ENCODE measurements at regions not wholly inside any gene's neighbourhood (a gene's known extent, or its start where the extent isn't known, plus 50 kb on each side); places are given as distances from the start of the nearest gene placed in this dataset.

DNA sequence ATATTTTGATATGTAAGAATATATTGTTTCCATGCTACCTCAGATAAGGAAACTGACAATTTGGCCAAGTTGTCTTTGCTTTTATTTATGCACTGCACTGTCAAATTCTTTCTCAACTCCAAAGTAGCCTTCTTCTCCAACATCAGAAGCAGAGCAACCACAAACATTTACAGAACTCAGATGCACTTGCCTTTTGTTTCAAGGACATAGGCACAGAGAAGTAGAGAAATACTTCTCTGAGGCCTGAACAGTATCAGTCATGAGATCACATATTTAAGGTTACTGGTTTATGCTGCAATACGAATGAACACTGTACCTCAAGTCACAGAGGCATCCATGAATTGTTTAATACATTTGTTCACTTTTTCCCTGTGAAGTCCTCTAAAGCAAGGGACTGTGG, 606.1 kb upstream of the SLIT2 start:
- no peaks in the 10 kb centered on the region for H3K9me3 ChIP-seq
- no peaks in the 10 kb centered on the region for H3K4me1 ChIP-seq
- WGBS, 2 donors: 81 to 83% methylated on average over 1 of the region's 1 CpG
- H3K36me3 ChIP-seq: no peaks in the 10 kb centered on the region
- DNase-seq (no peak), ATAC-seq (ENCODE audit: low FRiP score in 2 of 2) (no peak)
- H3K27me3 ChIP-seq: no peaks in the 10 kb centered on the region
- no peak overlapping the region for H3K27ac ChIP-seq
- no peak overlapping the region for H3K4me3 ChIP-seq
- no peak for TF ChIP-seq POLR2AphosphoS5 (IDR thresholded peaks at IDR 0.05)
- TF ChIP-seq POLR2A (IDR thresholded peaks at IDR 0.05): no peak
- TF ChIP-seq, protein P1, sequence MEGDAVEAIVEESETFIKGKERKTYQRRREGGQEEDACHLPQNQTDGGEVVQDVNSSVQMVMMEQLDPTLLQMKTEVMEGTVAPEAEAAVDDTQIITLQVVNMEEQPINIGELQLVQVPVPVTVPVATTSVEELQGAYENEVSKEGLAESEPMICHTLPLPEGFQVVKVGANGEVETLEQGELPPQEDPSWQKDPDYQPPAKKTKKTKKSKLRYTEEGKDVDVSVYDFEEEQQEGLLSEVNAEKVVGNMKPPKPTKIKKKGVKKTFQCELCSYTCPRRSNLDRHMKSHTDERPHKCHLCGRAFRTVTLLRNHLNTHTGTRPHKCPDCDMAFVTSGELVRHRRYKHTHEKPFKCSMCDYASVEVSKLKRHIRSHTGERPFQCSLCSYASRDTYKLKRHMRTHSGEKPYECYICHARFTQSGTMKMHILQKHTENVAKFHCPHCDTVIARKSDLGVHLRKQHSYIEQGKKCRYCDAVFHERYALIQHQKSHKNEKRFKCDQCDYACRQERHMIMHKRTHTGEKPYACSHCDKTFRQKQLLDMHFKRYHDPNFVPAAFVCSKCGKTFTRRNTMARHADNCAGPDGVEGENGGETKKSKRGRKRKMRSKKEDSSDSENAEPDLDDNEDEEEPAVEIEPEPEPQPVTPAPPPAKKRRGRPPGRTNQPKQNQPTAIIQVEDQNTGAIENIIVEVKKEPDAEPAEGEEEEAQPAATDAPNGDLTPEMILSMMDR (IDR thresholded peaks at IDR 0.05): no peak
- TF ChIP-seq EP300 (IDR thresholded peaks at IDR 0.05): no peak

DNA sequence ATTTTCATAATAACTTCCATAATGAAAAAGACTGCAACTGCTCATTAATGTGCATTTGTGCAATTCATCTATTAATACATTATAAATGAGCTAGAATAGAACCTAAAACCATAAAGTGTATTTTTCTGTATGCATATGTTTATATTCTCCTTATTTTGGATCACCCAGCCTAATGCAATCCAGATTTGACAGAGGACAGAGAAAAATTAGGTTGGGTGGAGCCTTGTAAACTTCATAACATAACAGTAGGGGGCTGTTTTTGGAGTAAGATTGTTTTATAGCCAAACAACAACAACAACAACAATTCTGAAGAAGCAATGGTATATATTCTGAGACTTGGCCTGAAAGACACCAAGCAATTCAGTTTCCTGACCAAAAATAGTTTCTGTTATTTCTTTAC, 615.3 kb upstream of the SLIT2 start:
- Histone ChIP-seq H3K27me3 (no peaks in the 10 kb centered on the region), H3K9me3 (peaks cover 0 to 9% (median 0%) of the 10 kb centered on the region in 4 donors), H3K36me3 (no peaks in the 10 kb centered on the region), H3K27ac (no peak overlapping the region), H3K4me1 (no peaks in the 10 kb centered on the region), H3K4me3 (no peak overlapping the region)
- no peak for ATAC-seq (ENCODE audit: low FRiP score in 2 of 2)
- TF ChIP-seq POLR2AphosphoS5 (IDR thresholded peaks at IDR 0.05): no peak
- no peak for TF ChIP-seq EP300 (IDR thresholded peaks at IDR 0.05)
- TF ChIP-seq, protein P1 (IDR thresholded peaks at IDR 0.05): no peak
- no peak for TF ChIP-seq POLR2A (IDR thresholded peaks at IDR 0.05)
- no peak for DNase-seq

DNA sequence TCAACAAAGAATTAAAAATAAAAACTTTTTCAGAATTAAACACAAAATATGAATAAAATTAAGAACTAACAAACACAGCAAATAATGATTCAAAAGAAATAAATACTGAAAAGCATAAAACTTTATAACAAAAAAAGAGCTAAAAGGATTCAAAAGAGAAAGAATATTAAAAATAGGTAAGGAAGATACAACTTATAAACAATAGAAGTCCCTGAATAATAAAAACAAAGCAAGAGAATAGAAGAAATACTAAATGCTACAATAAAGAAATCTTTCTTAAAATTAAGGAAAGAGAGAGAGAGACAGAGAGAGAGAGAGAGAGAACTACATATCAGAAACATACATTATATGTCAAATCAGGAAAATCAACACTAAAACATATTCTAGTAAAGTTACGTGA, 619.9 kb upstream of the SLIT2 start:
- WGBS, 2 donors: 61 to 71% methylated on average over 1 of the region's 1 CpG
- no peaks in the 10 kb centered on the region for H3K36me3 ChIP-seq
- DNase-seq (no peak), ATAC-seq (ENCODE audit: low FRiP score in 2 of 2) (no peak)
- no peaks in the 10 kb centered on the region for H3K27me3 ChIP-seq
- TF ChIP-seq POLR2AphosphoS5 (IDR thresholded peaks at IDR 0.05) (no peak), POLR2A (IDR thresholded peaks at IDR 0.05) (no peak), EP300 (IDR thresholded peaks at IDR 0.05) (no peak)
- TF ChIP-seq, protein P1 (IDR thresholded peaks at IDR 0.05): no peak
- H3K9me3 ChIP-seq: peaks cover 0 to 9% (median 0%) of the 10 kb centered on the region in 4 donors
- H3K4me1 ChIP-seq: no peaks in the 10 kb centered on the region
- H3K4me3 ChIP-seq: no peak overlapping the region
- no peak overlapping the region for H3K27ac ChIP-seq

DNA sequence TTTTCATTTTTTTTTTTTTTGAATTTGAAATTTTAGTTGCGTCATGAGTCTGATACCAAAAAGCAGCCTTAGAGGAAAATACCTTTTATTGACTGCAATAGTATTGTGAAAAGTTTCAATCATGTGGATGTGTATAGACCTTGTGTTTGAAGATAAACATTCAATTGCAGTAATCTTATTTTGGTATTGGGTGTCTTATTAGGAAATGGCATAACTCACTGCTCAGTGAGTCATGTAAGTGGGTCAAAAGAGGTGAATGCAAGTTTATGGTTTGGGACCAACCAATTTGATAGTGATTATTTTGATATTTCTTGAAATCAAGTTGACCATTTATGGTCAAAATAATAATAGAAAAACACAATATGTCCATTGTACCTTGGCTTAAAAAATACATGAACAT, 627.8 kb upstream of the SLIT2 start:
- no peaks in the 10 kb centered on the region for H3K9me3 ChIP-seq
- no peaks in the 10 kb centered on the region for H3K27me3 ChIP-seq
- TF ChIP-seq, protein P1 (IDR thresholded peaks at IDR 0.05): no peak
- no peak for TF ChIP-seq POLR2AphosphoS5 (IDR thresholded peaks at IDR 0.05)
- TF ChIP-seq POLR2A (IDR thresholded peaks at IDR 0.05): no peak
- TF ChIP-seq EP300 (IDR thresholded peaks at IDR 0.05): no peak
- no peak overlapping the region for H3K4me3 ChIP-seq
- no peaks in the 10 kb centered on the region for H3K36me3 ChIP-seq
- 95% methylated on average over 1 of the region's 1 CpG for WGBS, 2 donors
- ATAC-seq (ENCODE audit: low FRiP score in 2 of 2): no peak
- no peak for DNase-seq
- no peak overlapping the region for H3K27ac ChIP-seq
- H3K4me1 ChIP-seq: no peaks in the 10 kb centered on the region

DNA sequence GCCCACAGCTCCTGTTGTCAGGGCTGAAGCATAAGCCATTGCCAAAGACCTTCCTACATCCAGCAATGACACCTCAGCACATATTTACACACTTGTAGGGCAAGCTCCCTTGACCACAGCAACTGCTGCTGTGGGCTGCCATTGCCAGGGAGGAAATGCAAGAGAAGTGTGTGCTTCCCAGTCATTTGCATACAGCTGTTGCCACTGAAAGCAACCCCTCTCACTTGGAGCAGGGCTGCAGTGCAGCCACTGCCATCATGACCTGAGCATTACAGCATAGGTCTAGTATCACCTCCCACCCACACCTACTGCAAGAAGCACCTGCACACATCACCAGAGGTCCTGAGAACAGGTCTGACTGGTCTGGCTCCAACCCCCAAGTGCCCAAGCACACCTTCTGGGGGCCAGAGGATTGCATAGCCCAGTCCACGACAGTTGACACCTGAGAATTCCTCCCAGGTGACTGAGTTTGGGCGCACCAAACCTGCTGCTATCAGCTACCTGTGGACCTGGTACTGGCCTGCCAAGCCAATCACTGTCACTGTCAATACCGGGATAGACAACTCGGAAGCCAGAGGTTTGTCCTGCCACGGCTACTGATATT, 636.5 kb upstream of the SLIT2 start:
- Histone ChIP-seq H3K4me1 (no peaks in the 10 kb centered on the region), H3K9me3 (peaks cover 0 to 3% (median 0%) of the 10 kb centered on the region in 4 donors), H3K36me3 (no peaks in the 10 kb centered on the region), H3K27me3 (no peaks in the 10 kb centered on the region), H3K4me3 (no peak overlapping the region), H3K27ac (no peak overlapping the region)
- WGBS, 2 donors: 67 to 96% methylated on average over 3 to 5 of the region's 5 CpGs
- peak in 1 of 2 donors; percentile 63 for ATAC-seq (ENCODE audit: low FRiP score in 2 of 2)
- TF ChIP-seq POLR2AphosphoS5 (IDR thresholded peaks at IDR 0.05) (no peak), POLR2A (IDR thresholded peaks at IDR 0.05) (no peak), EP300 (IDR thresholded peaks at IDR 0.05) (no peak)
- TF ChIP-seq, protein P1 (IDR thresholded peaks at IDR 0.05): no peak
- no peak for DNase-seq
